Fibroblast of the aortic adventitia (primary cell): ENCODE measurements at regions not wholly inside any gene's neighbourhood (a gene's known extent, or its start where the extent isn't known, plus 50 kb on each side); places are given as distances from the start of the nearest gene placed in this dataset.

Source experiments
- DNase-seq: peaks from one replicate; pipeline ENCODE4 v3.0.0-alpha.2; 2010; ENCODE audit warnings: low read depth
- H3K4me3 ChIP-seq: 2 replicates; pipeline ENCODE4 v1.5.1; 2011; ENCODE audit warnings: low read depth, mild to moderate bottlenecking, control low read depth, low read length, moderate library complexity
- TF ChIP-seq, protein P1 (sequence below): IDR thresholded peaks from 2 replicates; pipeline ENCODE4 v1.5.1; 2011; ENCODE audit warnings: mild to moderate bottlenecking, low read length, control low read depth, inconsistent platforms; ENCODE audit not compliant: insufficient read depth

DNA sequence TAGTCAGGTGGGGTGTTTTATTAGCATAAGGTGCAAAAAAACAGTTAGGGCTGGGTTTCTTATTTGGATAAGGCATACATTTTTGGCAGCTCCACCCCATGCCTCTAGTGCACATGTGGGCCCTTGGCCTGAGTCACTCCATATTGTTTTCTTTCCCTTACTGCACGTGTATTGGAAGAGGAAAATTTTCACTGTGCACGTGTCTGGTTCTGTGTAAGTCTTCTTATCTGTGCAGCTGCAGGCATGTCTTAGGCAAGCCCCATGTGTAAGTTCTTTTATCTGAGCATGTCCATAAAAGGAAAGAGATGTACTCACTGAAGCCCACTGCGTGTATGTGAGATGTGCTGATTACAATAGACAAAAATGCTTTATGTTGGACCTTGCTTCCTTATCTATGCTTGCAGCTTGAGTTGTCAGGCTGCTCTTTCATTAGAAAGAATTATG, 540.3 kb upstream of the IGFBP3 start:
- peak; percentile 70 for DNase-seq
- TF ChIP-seq, protein P1, sequence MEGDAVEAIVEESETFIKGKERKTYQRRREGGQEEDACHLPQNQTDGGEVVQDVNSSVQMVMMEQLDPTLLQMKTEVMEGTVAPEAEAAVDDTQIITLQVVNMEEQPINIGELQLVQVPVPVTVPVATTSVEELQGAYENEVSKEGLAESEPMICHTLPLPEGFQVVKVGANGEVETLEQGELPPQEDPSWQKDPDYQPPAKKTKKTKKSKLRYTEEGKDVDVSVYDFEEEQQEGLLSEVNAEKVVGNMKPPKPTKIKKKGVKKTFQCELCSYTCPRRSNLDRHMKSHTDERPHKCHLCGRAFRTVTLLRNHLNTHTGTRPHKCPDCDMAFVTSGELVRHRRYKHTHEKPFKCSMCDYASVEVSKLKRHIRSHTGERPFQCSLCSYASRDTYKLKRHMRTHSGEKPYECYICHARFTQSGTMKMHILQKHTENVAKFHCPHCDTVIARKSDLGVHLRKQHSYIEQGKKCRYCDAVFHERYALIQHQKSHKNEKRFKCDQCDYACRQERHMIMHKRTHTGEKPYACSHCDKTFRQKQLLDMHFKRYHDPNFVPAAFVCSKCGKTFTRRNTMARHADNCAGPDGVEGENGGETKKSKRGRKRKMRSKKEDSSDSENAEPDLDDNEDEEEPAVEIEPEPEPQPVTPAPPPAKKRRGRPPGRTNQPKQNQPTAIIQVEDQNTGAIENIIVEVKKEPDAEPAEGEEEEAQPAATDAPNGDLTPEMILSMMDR: no peak
- no peak overlapping the region for H3K4me3 ChIP-seq

DNA sequence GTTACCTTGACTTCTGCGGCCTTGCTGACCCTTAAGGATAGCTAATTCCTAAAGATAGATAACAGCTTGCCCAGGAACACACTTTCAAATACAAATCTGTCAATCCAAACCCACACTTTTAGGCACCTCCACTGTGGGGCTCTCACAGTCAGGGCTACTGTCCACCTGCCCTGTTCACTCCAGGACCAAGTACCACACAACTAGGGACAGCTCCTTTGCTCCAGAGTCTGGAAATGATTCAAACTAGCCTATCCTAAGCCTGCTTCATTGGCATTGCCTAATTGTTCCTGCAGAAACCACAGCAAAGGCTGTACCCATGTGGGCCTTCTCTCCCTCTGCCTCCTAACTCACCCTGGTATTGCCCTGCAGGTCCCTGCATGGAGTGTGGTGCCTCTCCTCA, 538.9 kb upstream of the IGFBP3 start:
- H3K4me3 ChIP-seq: no peak overlapping the region
- TF ChIP-seq, protein P1: no peak
- DNase-seq: no peak

DNA sequence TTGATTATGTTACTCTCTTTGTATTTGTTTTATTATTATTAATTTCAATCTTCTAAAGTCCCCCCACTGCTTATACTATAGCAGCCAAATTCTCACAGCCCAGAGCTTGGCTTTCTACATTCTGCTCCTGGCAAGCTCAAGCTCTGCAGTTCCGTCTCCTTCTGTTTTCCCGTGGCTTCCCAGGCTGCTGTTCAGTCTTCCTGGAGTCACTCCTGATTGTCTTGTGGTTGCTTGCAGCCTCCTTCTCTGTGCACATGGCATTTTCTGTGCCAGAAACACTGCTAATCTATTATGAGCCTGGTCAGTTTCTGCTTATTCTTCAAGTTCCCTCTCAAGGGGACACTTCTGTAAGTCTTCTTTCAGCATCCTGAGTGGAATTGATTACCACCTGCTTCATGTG, 533.7 kb upstream of the IGFBP3 start:
- no peak overlapping the region for H3K4me3 ChIP-seq
- DNase-seq: peak; percentile 69
- TF ChIP-seq, protein P1: no peak

DNA sequence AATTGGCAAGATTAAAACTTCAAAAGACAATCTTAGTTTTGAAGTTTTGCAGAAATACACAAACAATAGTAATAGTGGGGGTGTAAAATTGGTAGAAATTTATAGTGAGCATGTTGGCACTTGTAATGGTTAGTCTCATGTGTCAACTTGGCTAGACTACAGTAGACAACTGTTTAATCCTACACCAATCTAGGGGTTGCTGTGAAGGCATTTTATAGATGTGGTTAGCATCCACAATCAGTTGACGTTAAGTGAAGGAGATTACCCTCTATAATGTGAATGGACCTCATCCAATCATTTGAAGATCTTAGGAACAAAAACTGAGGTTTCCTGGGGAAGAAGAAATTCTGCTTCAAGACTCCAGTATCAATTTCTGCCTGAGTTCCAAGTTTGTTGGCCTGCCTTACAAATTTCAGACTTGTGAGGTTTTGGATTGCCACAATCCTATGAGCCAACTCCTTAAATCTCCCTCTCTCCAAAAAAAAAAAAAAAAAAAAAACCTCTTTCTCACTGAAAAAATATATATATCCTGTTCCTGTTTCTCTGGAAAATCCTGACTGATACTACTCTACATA, 531.6 kb upstream of the IGFBP3 start:
- no peak for DNase-seq
- TF ChIP-seq, protein P1: no peak
- no peak overlapping the region for H3K4me3 ChIP-seq

DNA sequence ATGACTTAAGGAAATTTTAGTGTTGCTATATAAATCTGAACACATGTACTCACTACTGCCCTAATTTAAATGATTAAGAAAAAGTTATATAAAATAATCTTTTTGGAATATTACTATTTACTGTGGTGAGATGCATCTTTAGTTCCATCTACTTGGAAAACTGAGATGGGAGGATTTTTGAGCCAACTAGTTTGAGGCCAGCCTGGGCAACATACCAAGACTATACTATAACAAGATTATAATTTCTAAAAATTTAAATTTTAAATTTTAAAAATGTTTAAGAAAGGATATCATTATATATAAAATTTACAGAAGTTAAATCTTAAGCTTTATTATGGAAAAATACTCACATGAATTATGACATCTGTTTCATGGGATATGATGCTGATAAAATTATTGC, 530.8 kb upstream of the IGFBP3 start:
- no peak overlapping the region for H3K4me3 ChIP-seq
- no peak for DNase-seq
- TF ChIP-seq, protein P1: no peak

DNA sequence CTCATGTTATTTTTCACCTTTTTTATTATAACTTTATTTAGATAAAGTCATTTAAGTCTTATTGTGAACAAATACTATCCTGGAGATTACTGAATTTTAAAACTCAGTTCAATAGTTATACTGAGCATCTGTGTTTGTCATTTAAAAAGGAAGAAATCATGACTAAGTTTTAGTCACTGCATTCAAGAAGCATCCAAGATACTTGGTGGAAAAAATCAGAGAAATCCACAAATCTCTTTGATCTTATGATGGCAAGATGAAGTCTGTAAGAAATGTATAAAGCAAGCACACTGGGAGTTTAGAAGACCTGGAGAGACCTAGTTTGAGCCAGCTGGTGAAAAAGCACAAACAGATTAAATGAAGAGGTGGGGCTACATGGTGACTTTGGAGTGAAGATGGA, 529.8 kb upstream of the IGFBP3 start:
- peak; percentile 19 for DNase-seq
- H3K4me3 ChIP-seq: no peak overlapping the region
- TF ChIP-seq, protein P1: no peak

DNA sequence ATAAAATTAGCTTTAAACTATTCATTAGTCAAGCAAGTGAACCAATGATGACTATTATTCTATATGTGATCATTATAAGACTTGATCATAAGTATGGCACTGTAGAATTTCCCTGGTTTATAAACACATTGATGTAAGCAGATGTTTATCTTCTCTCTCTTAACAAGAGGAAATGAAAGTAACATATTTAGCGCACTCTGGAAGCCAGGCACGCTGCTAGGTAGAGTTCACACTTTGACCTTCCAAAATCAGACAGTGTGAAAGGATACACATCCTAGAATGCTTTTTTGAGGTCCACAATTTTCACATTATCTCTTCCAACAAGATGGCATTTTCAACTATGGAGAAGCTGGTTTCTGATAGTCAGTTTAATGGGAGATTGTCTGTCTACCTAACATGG, 529.4 kb upstream of the IGFBP3 start:
- TF ChIP-seq, protein P1: no peak
- no peak for DNase-seq

More for the DNA sequence above, 529.4 kb upstream of the IGFBP3 start:
- H3K4me3 ChIP-seq: no peak overlapping the region
